HCT116 (cell line): ENCODE measurements at regions not wholly inside any gene's neighbourhood (a gene's known extent, or its start where the extent isn't known, plus 50 kb on each side); places are given as distances from the start of the nearest gene placed in this dataset.

Experiments used
- ATAC-seq: fragments of 200-7000 bp; cut with Tn5 transposase; 2 replicates; pipeline ENCODE4 v1.9.1; 2020; ENCODE audit warnings: mild to moderate bottlenecking, moderate library complexity
- BruUV-seq: library from RNA; stranded (reverse); fragments of 400-500 nt; replicated peaks from 2 replicates; lab custom pipeline; 2021; lab: Mats Ljungman, UMichigan
- CTCF ChIA-PET: fragments of 300-600 bp; sonication (Branson Sonifier 250); formaldehyde crosslinking; loops from one replicate; lab custom pipeline; 2021; ENCODE audit warnings: antibody characterized with exemption; lab: Charles Lee
- POLR2A ChIA-PET: fragments of 300-600, 350-600 bp; sonication (Branson Sonifier 250); formaldehyde crosslinking; loops from one replicate; lab custom pipeline; 2021; ENCODE audit warnings: antibody characterized with exemption; lab: Charles Lee
- RAD21 ChIA-PET, 2 experiments: fragments of 300-600 bp; sonication (Branson Sonifier 250); formaldehyde crosslinking; loops; one replicate each; lab custom pipeline; 2023; ENCODE audit warnings: low total read pairs in 2 of 2; ENCODE audit not compliant: uncharacterized antibody in 2 of 2, unreplicated experiment in 2 of 2, low non-redundant PET in 1 of 2; lab: Charles Lee
- DNase-seq: peaks from one replicate; pipeline ENCODE4 v3.0.0-alpha.2; 2010; ENCODE audit warnings: low read depth, low spot score
- H2AFZ ChIP-seq: fragments of 200-600 bp; shearing (Covaris generic), sonication (generic); 2 replicates; pipeline ENCODE4 v1.6.1; 2017; ENCODE audit warnings: low read depth, mixed run types, mixed read lengths, antibody characterized with exemption, low read length; ENCODE audit not compliant: poor library complexity, severe bottlenecking
- H3K27ac ChIP-seq: 2 replicates; pipeline ENCODE4 v1.5.1; 2012; ENCODE audit warnings: low read depth, low read length
- H3K27me3 ChIP-seq: fragments of 200-600 bp; sonication (generic); 2 replicates; pipeline ENCODE4 v1.6.1; 2016; ENCODE audit warnings: mixed run types, low read length, mixed read lengths; ENCODE audit not compliant: insufficient read depth
- H3K36me3 ChIP-seq, 2 experiments: fragments of 200-500 bp in 1 of 2; fragments of 200-600 bp in 1 of 2; sonication (Bioruptor generic) in 1 of 2; sonication (generic) in 1 of 2; 2 replicates each; pipeline versions ENCODE4 v1.5.1 to v1.6.1; 2014 to 2016; ENCODE audit warnings: low read length in 2 of 2, inconsistent platforms in 1 of 2, mixed read lengths in 1 of 2, mixed run types in 1 of 2; ENCODE audit not compliant: insufficient read depth in 2 of 2, control insufficient read depth in 1 of 2
- H3K4me1 ChIP-seq, 2 experiments: fragments of 200-600 bp in 1 of 2; sonication (generic) in 1 of 2; 2 replicates each; pipeline versions ENCODE4 v1.5.1 to v1.6.1; 2012 to 2017; ENCODE audit warnings: low read length in 2 of 2, inconsistent platforms in 1 of 2, mild to moderate bottlenecking in 1 of 2, mixed read lengths in 1 of 2, mixed run types in 1 of 2, moderate library complexity in 1 of 2; ENCODE audit not compliant: insufficient read depth in 2 of 2, control insufficient read depth in 1 of 2
- H3K4me2 ChIP-seq: fragments of 200-600 bp; sonication (generic); 2 replicates; pipeline ENCODE4 v1.6.1; 2017; ENCODE audit warnings: mixed run types, low read length, mixed read lengths
- H3K4me3 ChIP-seq, 2 experiments: fragments of 200-600 bp in 1 of 2; sonication (generic) in 1 of 2; replicated peaks in 1 of 2; 2 replicates each; pipeline ENCODE4 v1.5.1; 2011 to 2016; ENCODE audit warnings: low read length in 2 of 2, control low read depth in 1 of 2, low read depth in 1 of 2, mild to moderate bottlenecking in 1 of 2, mixed read lengths in 1 of 2, mixed run types in 1 of 2
- H3K79me2 ChIP-seq: fragments of 200-600 bp; sonication (generic); 2 replicates; pipeline ENCODE4 v1.6.1; 2017; ENCODE audit warnings: mild to moderate bottlenecking, mixed run types, low read length, moderate library complexity, mixed read lengths; ENCODE audit not compliant: insufficient read depth
- H3K9ac ChIP-seq: fragments of 200-600 bp; sonication (generic); 2 replicates; pipeline ENCODE4 v1.6.1; 2016; ENCODE audit warnings: low read length, mixed read lengths
- H3K9me2 ChIP-seq: fragments of 200-600 bp; sonication (generic), shearing (Covaris generic); 2 replicates; pipeline ENCODE4 v1.6.1; 2017; ENCODE audit warnings: mixed run types, mild to moderate bottlenecking, moderate library complexity; ENCODE audit not compliant: insufficient read depth
- H3K9me3 ChIP-seq, 2 experiments: fragments of 200-500 bp in 1 of 2; fragments of 200-600 bp in 1 of 2; sonication (Bioruptor generic) in 1 of 2; sonication (generic) in 1 of 2; 2 replicates each; pipeline ENCODE4 v1.6.1; 2014 to 2017; ENCODE audit warnings: low read length in 2 of 2, mixed read lengths in 2 of 2, inconsistent platforms in 1 of 2, low read depth in 1 of 2, mild to moderate bottlenecking in 1 of 2, mixed run types in 1 of 2, moderate library complexity in 1 of 2; ENCODE audit not compliant: control insufficient read depth in 1 of 2, insufficient read depth in 1 of 2
- H4K20me1 ChIP-seq: fragments of 200-600 bp; sonication (generic), shearing (Covaris generic); 2 replicates; pipeline ENCODE4 v1.6.1; 2017; ENCODE audit warnings: mixed run types, mild to moderate bottlenecking, moderate library complexity; ENCODE audit not compliant: insufficient read depth
- CEBPB ChIP-seq: IDR thresholded peaks from 2 replicates; pipeline ENCODE4 v1.6.1; 2012; ENCODE audit warnings: low read depth
- EGR1 ChIP-seq: IDR thresholded peaks from 2 replicates; pipeline ENCODE4 v1.6.1; 2012; ENCODE audit warnings: low read depth
- ELF1 ChIP-seq: IDR thresholded peaks from 2 replicates; pipeline ENCODE4 v1.6.1; 2012; ENCODE audit warnings: low read depth, borderline replicate concordance
- EZH2phosphoT487 ChIP-seq: fragments of 200-600 bp; IDR thresholded peaks from 2 replicates; pipeline ENCODE4 v1.6.1; 2018; ENCODE audit warnings: antibody characterized with exemption, borderline replicate concordance
- FOSL1 ChIP-seq: IDR thresholded peaks from 2 replicates; pipeline ENCODE4 v1.6.1; 2012; ENCODE audit warnings: low read depth
- POLR2A ChIP-seq: IDR thresholded peaks from 2 replicates; pipeline ENCODE4 v1.7.0; 2011; ENCODE audit warnings: borderline replicate concordance; ENCODE audit not compliant: insufficient read depth, insufficient read length; ENCODE audit errors: extremely low read depth
- POLR2AphosphoS5 ChIP-seq: IDR thresholded peaks from 2 replicates; pipeline ENCODE4 v1.6.1; 2011; ENCODE audit warnings: mild to moderate bottlenecking, low read depth, low read length, moderate library complexity
- SP1 ChIP-seq: IDR thresholded peaks from 2 replicates; pipeline ENCODE4 v1.6.1; 2012; ENCODE audit warnings: low read depth
- SRF ChIP-seq: IDR thresholded peaks from 2 replicates; pipeline ENCODE4 v1.6.1; 2012; ENCODE audit warnings: low read depth
- TCF7L2 ChIP-seq: IDR thresholded peaks from 2 replicates; pipeline ENCODE4 v1.7.0; 2011; ENCODE audit warnings: borderline replicate concordance, inconsistent platforms; ENCODE audit not compliant: insufficient read depth, insufficient read length; ENCODE audit errors: extremely low read depth
- ZBTB33 ChIP-seq: IDR thresholded peaks from 2 replicates; pipeline ENCODE4 v1.6.1; 2011; ENCODE audit warnings: mild to moderate bottlenecking, low read length, moderate library complexity; ENCODE audit not compliant: insufficient replicate concordance; ENCODE audit errors: extremely low read depth
- ZFX ChIP-seq: fragments of 450-650 bp; IDR thresholded peaks from 2 replicates; pipeline ENCODE4 v1.6.1; 2017
- intact Hi-C: fragments of 100-400 bp; cut with micrococcal nuclease; formaldehyde crosslinking; loops from 2 replicates; pipeline ENCODE4 v1.10.0; 2022

DNA sequence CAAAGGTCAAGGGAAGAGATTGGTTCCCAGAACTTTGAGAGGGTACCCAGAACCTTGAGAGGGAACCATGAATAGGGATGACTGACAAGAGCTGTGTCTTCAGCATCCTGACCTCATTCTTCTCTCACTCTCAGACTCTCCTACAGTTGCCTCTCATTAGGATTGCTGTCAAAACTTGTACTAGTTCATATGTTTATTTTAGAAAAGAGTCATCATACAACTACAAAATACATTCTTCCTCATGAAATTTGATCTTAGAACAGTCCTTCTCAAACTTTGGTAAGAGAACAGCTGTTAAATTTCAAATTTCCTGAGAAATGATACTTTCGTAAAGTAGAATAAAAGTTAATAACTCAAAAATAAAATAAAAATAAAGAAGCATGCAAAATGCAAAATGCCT, 161.4 kb upstream of the ZRANB2 start:
- DNase-seq (no peak), ATAC-seq (no peak)
- Histone ChIP-seq H3K9ac (no peak overlapping the region), H2AFZ (no peak overlapping the region), H4K20me1 (no peaks in the 10 kb centered on the region), H3K4me2 (no peak overlapping the region), H3K36me3 (no peaks in the 10 kb centered on the region), H3K27ac (no peak overlapping the region)
- intact Hi-C loops, result no loop called here
- POLR2A ChIA-PET, result no interaction called here
- BruUV-seq, result no TSS peak
- CTCF ChIA-PET, result no interaction called here
- RAD21 ChIA-PET, result no interaction called here
- no peak for TF ChIP-seq CEBPB
- no peak for TF ChIP-seq SRF
- no peak for TF ChIP-seq EGR1
- TF ChIP-seq FOSL1, result no peak
- no peak for TF ChIP-seq TCF7L2
- TF ChIP-seq ELF1, result no peak
- no peak for TF ChIP-seq EZH2phosphoT487
- no peak for TF ChIP-seq POLR2A
- TF ChIP-seq ZBTB33, result no peak
- TF ChIP-seq POLR2AphosphoS5, result no peak
- TF ChIP-seq ZFX, result no peak
- no peak for TF ChIP-seq SP1
- TF ChIP-seq, all 23 proteins: peak for 0
- H3K4me1 ChIP-seq, result no peaks in the 10 kb centered on the region
- H3K4me3 ChIP-seq, result no peak overlapping the region
- H3K27me3 ChIP-seq, result no peaks in the 10 kb centered on the region
- H3K9me2 ChIP-seq, result no peaks in the 10 kb centered on the region
- no peaks in the 10 kb centered on the region for H3K79me2 ChIP-seq
- no peaks in the 10 kb centered on the region for H3K9me3 ChIP-seq
